ENCODE measurements at regions not wholly inside any gene's neighbourhood (a gene's known extent, or its start where the extent isn't known, plus 50 kb on each side); places are given as distances from the start of the nearest gene placed in this dataset.

DNA sequence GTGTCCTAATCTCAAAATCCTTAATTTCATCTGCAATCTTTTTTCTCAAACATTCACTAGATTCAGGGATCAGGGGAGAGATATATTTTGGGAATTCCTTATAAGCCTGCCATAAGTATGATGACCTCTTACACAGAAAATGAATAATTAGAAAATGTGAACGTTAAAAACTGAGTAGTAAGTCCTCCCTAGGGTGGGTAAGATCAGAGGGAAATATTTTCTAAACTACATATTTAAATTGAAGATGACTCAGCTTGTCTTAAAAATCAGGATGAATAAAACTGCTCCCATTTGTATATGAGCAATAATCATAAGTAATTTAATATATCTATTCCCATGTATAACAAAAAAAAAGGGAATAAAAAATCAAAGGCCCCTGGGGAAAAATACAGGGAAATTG is 935.5 kb downstream of the TMTC2 start:
- Histone ChIP-seq H3K9me3 (peaks cover 0 to 6% (median 0%) of the 10 kb centered on the region in 8 donors), H3K4me1 (no peaks in the 10 kb centered on the region), H3K27ac (no peak overlapping the region), H3K36me3 (no peaks in the 10 kb centered on the region), H3K27me3 (replicated peaks in 1 of 7) (no peaks in the 10 kb centered on the region), H3K4me3 (no peak overlapping the region)
- no peak for DNase-seq
- intact Hi-C loops (cut with DNase I; ENCODE audit: low total_unique reads) = no loop called here
- 38 to 67% (median 57%) methylated on average over 1 of the region's 1 CpG for WGBS, 5 donors
- TF ChIP-seq, protein P1, sequence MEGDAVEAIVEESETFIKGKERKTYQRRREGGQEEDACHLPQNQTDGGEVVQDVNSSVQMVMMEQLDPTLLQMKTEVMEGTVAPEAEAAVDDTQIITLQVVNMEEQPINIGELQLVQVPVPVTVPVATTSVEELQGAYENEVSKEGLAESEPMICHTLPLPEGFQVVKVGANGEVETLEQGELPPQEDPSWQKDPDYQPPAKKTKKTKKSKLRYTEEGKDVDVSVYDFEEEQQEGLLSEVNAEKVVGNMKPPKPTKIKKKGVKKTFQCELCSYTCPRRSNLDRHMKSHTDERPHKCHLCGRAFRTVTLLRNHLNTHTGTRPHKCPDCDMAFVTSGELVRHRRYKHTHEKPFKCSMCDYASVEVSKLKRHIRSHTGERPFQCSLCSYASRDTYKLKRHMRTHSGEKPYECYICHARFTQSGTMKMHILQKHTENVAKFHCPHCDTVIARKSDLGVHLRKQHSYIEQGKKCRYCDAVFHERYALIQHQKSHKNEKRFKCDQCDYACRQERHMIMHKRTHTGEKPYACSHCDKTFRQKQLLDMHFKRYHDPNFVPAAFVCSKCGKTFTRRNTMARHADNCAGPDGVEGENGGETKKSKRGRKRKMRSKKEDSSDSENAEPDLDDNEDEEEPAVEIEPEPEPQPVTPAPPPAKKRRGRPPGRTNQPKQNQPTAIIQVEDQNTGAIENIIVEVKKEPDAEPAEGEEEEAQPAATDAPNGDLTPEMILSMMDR (IDR thresholded peaks at IDR 0.05 in 8 of 11, conservative IDR thresholded peaks at IDR 0.05 in 3 of 11) = no peak
- no peak for TF ChIP-seq POLR2A (IDR thresholded peaks at IDR 0.05)
- TF ChIP-seq POLR2AphosphoS5 (IDR thresholded peaks at IDR 0.05) = no peak

DNA sequence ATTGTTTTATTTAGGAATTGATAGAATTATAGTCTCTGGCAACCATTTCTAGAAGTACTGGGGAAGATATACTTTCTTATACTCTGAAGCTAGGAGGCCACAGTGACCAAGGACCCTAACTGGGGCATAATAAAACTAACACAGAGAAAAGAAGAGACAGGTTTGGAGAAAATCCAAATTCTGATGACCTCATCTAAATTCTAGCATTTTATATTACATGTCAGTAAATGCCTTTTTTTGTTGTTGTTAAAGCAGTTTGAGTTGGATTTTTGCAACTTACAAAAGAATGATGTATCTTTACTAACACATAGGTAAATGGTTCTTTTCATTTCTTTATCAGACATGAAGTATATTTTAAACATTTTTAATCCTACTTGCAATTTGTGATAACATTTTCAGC is 933.3 kb downstream of the TMTC2 start:
- Histone ChIP-seq H3K36me3 (no peaks in the 10 kb centered on the region), H3K4me3 (no peak overlapping the region), H3K27ac (no peak overlapping the region), H3K4me1 (no peaks in the 10 kb centered on the region), H3K9me3 (peaks cover 0 to 13% (median 7%) of the 10 kb centered on the region in 8 donors), H3K27me3 (replicated peaks in 1 of 7) (no peaks in the 10 kb centered on the region)
- TF ChIP-seq POLR2A (IDR thresholded peaks at IDR 0.05) (no peak), POLR2AphosphoS5 (IDR thresholded peaks at IDR 0.05) (no peak)
- TF ChIP-seq, protein P1 (IDR thresholded peaks at IDR 0.05 in 8 of 11, conservative IDR thresholded peaks at IDR 0.05 in 3 of 11) = no peak
- intact Hi-C loops (cut with DNase I; ENCODE audit: low total_unique reads) = no loop called here
- no peak for DNase-seq

DNA sequence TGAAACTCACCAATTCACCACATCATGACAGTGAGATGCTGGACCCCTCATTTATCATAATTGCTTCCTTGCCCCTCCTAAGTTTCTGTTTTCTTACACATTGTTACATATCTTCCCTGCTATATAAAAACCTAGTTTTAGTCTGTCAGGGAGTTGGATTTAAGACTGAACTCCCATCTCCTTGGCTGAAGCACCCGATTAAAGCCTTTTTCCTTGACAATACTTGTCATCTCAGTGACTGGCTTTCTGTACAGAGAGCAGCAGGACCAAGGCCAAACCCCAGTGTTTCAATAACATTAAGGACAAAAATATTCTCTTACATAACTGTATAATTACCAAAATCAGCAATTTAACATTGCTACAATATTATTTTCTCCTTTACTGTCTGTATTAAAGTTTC is 928.4 kb downstream of the TMTC2 start:
- no peak overlapping the region for H3K27ac ChIP-seq
- TF ChIP-seq, protein P1 (IDR thresholded peaks at IDR 0.05 in 8 of 11, conservative IDR thresholded peaks at IDR 0.05 in 3 of 11) = no peak
- TF ChIP-seq POLR2AphosphoS5 (IDR thresholded peaks at IDR 0.05) = no peak
- TF ChIP-seq POLR2A (IDR thresholded peaks at IDR 0.05) = no peak
- no peaks in the 10 kb centered on the region for H3K36me3 ChIP-seq
- 64 to 73% (median 66%) methylated on average over 1 of the region's 1 CpG for WGBS, 5 donors
- DNase-seq = no peak
- intact Hi-C loops (cut with DNase I; ENCODE audit: low total_unique reads) = no loop called here
- no peak overlapping the region for H3K4me3 ChIP-seq
- H3K4me1 ChIP-seq = no peaks in the 10 kb centered on the region
- H3K27me3 ChIP-seq (replicated peaks in 1 of 7) = no peaks in the 10 kb centered on the region
- H3K9me3 ChIP-seq = peaks cover 0 to 44% (median 26%) of the 10 kb centered on the region in 8 donors

DNA sequence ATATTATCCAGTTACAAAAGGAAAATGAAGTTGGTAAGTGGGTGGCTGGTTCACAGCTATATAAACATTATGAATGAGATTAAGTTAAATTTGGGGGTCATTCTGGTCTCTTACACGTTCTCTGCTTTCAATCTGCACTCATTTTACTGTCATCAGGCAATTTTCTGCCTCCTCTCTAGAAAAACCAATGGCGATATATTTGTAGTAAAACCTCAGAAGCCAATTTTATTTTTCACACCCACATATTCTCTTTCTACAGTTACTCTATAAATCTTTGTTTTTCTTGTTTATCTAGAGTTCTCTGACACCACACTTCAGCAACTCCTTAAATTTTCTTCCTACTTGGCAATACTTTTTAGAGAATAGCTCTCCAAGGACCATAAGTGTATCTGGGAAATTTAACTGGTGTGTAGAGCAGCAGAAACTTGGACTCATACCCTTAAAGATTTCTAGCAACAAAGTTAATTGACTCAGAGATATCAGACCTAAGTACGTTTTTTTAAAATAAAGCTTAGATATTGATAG is 926.9 kb downstream of the TMTC2 start:
- H3K27ac ChIP-seq = no peak overlapping the region
- H3K4me3 ChIP-seq = no peak overlapping the region
- 33 to 55% (median 48%) methylated on average over 3 of the region's 3 CpGs for WGBS, 5 donors
- no peaks in the 10 kb centered on the region for H3K4me1 ChIP-seq
- no peak for DNase-seq
- H3K27me3 ChIP-seq (replicated peaks in 1 of 7) = no peaks in the 10 kb centered on the region
- H3K36me3 ChIP-seq = no peaks in the 10 kb centered on the region
- TF ChIP-seq POLR2A (IDR thresholded peaks at IDR 0.05) (no peak), POLR2AphosphoS5 (IDR thresholded peaks at IDR 0.05) (no peak)
- TF ChIP-seq, protein P1 (IDR thresholded peaks at IDR 0.05 in 8 of 11, conservative IDR thresholded peaks at IDR 0.05 in 3 of 11) = no peak
- intact Hi-C loops (cut with DNase I; ENCODE audit: low total_unique reads) = no loop called here
- peaks cover 0 to 49% (median 30%) of the 10 kb centered on the region in 8 donors for H3K9me3 ChIP-seq

Measured in spleen (tissue), 11 donors.